Activated naive CD8-positive, alpha-beta T cell (primary cell): ENCODE measurements at regions not wholly inside any gene's neighbourhood (a gene's known extent, or its start where the extent isn't known, plus 50 kb on each side); places are given as distances from the start of the nearest gene placed in this dataset.

Experiments
- H3K27ac Mint-ChIP-seq: one replicate; pipeline ENCODE4 v1.8.0; 2021; ENCODE audit warnings: mixed read lengths
- H3K27me3 Mint-ChIP-seq: one replicate; pipeline ENCODE4 v1.8.0; 2021; ENCODE audit warnings: mixed read lengths
- H3K36me3 Mint-ChIP-seq: one replicate; pipeline ENCODE4 v1.8.0; 2021; ENCODE audit warnings: mixed read lengths
- H3K4me1 Mint-ChIP-seq: one replicate; pipeline ENCODE4 v1.8.0; 2021; ENCODE audit warnings: low read depth, mixed read lengths
- H3K4me3 Mint-ChIP-seq: one replicate; pipeline ENCODE4 v1.8.0; 2021; ENCODE audit warnings: mild to moderate bottlenecking, mixed read lengths
- H3K9me3 Mint-ChIP-seq: one replicate; pipeline ENCODE4 v1.8.0; 2021; ENCODE audit warnings: low read depth, mixed read lengths

- H3K4me1 Mint-ChIP-seq = no peaks in the 10 kb centered on the region
These were observed 305.9 kb downstream of the KLF5 start for GRCh38 chr13:73364736-73365135.

GRCh38 chr13:73358606-73359095 lies 299.8 kb downstream of the KLF5 start:
- no peaks in the 10 kb centered on the region for H3K4me1 Mint-ChIP-seq
- no peaks in the 10 kb centered on the region for H3K27me3 Mint-ChIP-seq
- H3K27ac Mint-ChIP-seq = no peak overlapping the region
- H3K4me3 Mint-ChIP-seq = no peak overlapping the region
- no peaks in the 10 kb centered on the region for H3K9me3 Mint-ChIP-seq
- H3K36me3 Mint-ChIP-seq = no peaks in the 10 kb centered on the region

More at GRCh38 chr13:73364736-73365135, 305.9 kb downstream of the KLF5 start:
- Mint-ChIP-seq H3K27me3 (no peaks in the 10 kb centered on the region), H3K4me3 (no peak overlapping the region), H3K36me3 (no peaks in the 10 kb centered on the region), H3K27ac (no peak overlapping the region), H3K9me3 (no peaks in the 10 kb centered on the region)

GRCh38 chr13:73355134-73355533 lies 296.3 kb downstream of the KLF5 start:
- Mint-ChIP-seq H3K27me3 (no peaks in the 10 kb centered on the region), H3K27ac (no peak overlapping the region), H3K4me3 (no peak overlapping the region), H3K4me1 (no peaks in the 10 kb centered on the region), H3K9me3 (no peaks in the 10 kb centered on the region), H3K36me3 (no peaks in the 10 kb centered on the region)

- Mint-ChIP-seq H3K27me3 (peaks cover 10% of the 10 kb centered on the region), H3K9me3 (no peaks in the 10 kb centered on the region), H3K4me3 (no peak overlapping the region), H3K36me3 (no peaks in the 10 kb centered on the region), H3K27ac (no peak overlapping the region), H3K4me1 (no peaks in the 10 kb centered on the region)
These were observed 292.9 kb downstream of the KLF5 start for GRCh38 chr13:73351730-73352129.

- H3K4me1 Mint-ChIP-seq = no peaks in the 10 kb centered on the region
- H3K27ac Mint-ChIP-seq = no peak overlapping the region
- no peaks in the 10 kb centered on the region for H3K36me3 Mint-ChIP-seq
- no peaks in the 10 kb centered on the region for H3K9me3 Mint-ChIP-seq
- peaks cover under 1% of the 10 kb centered on the region for H3K27me3 Mint-ChIP-seq
- no peak overlapping the region for H3K4me3 Mint-ChIP-seq
These were observed 282.9 kb downstream of the KLF5 start for GRCh38 chr13:73341748-73342147.

GRCh38 chr13:73340069-73340468 lies 281.3 kb downstream of the KLF5 start:
- Mint-ChIP-seq H3K27ac (no peak overlapping the region), H3K4me1 (peaks cover 3% of the 10 kb centered on the region), H3K4me3 (no peak overlapping the region), H3K27me3 (no peaks in the 10 kb centered on the region), H3K36me3 (no peaks in the 10 kb centered on the region), H3K9me3 (no peaks in the 10 kb centered on the region)

- Mint-ChIP-seq H3K9me3 (no peaks in the 10 kb centered on the region), H3K36me3 (no peaks in the 10 kb centered on the region), H3K4me3 (no peak overlapping the region), H3K27ac (no peak overlapping the region), H3K4me1 (peaks cover 3% of the 10 kb centered on the region), H3K27me3 (no peaks in the 10 kb centered on the region)
These were observed 280.3 kb downstream of the KLF5 start for GRCh38 chr13:73339086-73339485.

GRCh38 chr13:73338389-73338788 lies 279.6 kb downstream of the KLF5 start:
- H3K27ac Mint-ChIP-seq = no peak overlapping the region
- H3K27me3 Mint-ChIP-seq = no peaks in the 10 kb centered on the region

GRCh38 chr13:73337532-73337931 lies 278.7 kb downstream of the KLF5 start:
- H3K4me1 Mint-ChIP-seq = peaks cover 3% of the 10 kb centered on the region
- H3K27ac Mint-ChIP-seq = no peak overlapping the region
- no peaks in the 10 kb centered on the region for H3K27me3 Mint-ChIP-seq
- H3K9me3 Mint-ChIP-seq = no peaks in the 10 kb centered on the region
- H3K36me3 Mint-ChIP-seq = no peaks in the 10 kb centered on the region
- H3K4me3 Mint-ChIP-seq = no peak overlapping the region

More at GRCh38 chr13:73338389-73338788, 279.6 kb downstream of the KLF5 start:
- no peaks in the 10 kb centered on the region for H3K36me3 Mint-ChIP-seq
- no peak overlapping the region for H3K4me3 Mint-ChIP-seq
- H3K4me1 Mint-ChIP-seq = peaks cover 3% of the 10 kb centered on the region
- no peaks in the 10 kb centered on the region for H3K9me3 Mint-ChIP-seq

GRCh38 chr13:73336773-73337172 lies 278.0 kb downstream of the KLF5 start:
- Mint-ChIP-seq H3K9me3 (no peaks in the 10 kb centered on the region), H3K27ac (no peak overlapping the region), H3K4me3 (no peak overlapping the region), H3K4me1 (peaks cover 3% of the 10 kb centered on the region), H3K36me3 (no peaks in the 10 kb centered on the region), H3K27me3 (no peaks in the 10 kb centered on the region)

GRCh38 chr13:73335944-73336343 lies 277.1 kb downstream of the KLF5 start:
- Mint-ChIP-seq H3K4me3 (no peak overlapping the region), H3K27ac (no peak overlapping the region), H3K9me3 (no peaks in the 10 kb centered on the region), H3K36me3 (no peaks in the 10 kb centered on the region), H3K27me3 (no peaks in the 10 kb centered on the region), H3K4me1 (peaks cover 3% of the 10 kb centered on the region)

- H3K27ac Mint-ChIP-seq = no peak overlapping the region
- H3K9me3 Mint-ChIP-seq = no peaks in the 10 kb centered on the region
- no peaks in the 10 kb centered on the region for H3K27me3 Mint-ChIP-seq
- no peaks in the 10 kb centered on the region for H3K36me3 Mint-ChIP-seq
- H3K4me1 Mint-ChIP-seq = peaks cover 3% of the 10 kb centered on the region
- H3K4me3 Mint-ChIP-seq = no peak overlapping the region
These were observed 276.4 kb downstream of the KLF5 start for GRCh38 chr13:73335210-73335609.

- no peak overlapping the region for H3K4me3 Mint-ChIP-seq
- no peaks in the 10 kb centered on the region for H3K36me3 Mint-ChIP-seq
- no peaks in the 10 kb centered on the region for H3K9me3 Mint-ChIP-seq
- H3K4me1 Mint-ChIP-seq = peaks cover 3% of the 10 kb centered on the region
- no peak overlapping the region for H3K27ac Mint-ChIP-seq
- no peaks in the 10 kb centered on the region for H3K27me3 Mint-ChIP-seq
These were observed 275.6 kb downstream of the KLF5 start for GRCh38 chr13:73334445-73334844.

- H3K9me3 Mint-ChIP-seq = no peaks in the 10 kb centered on the region
- H3K36me3 Mint-ChIP-seq = no peaks in the 10 kb centered on the region
- peaks cover 3% of the 10 kb centered on the region for H3K4me1 Mint-ChIP-seq
- H3K27ac Mint-ChIP-seq = no peak overlapping the region
- H3K4me3 Mint-ChIP-seq = no peak overlapping the region
- H3K27me3 Mint-ChIP-seq = no peaks in the 10 kb centered on the region
These were observed 272.8 kb downstream of the KLF5 start for GRCh38 chr13:73331556-73331955.

GRCh38 chr13:73329355-73329754 lies 270.6 kb downstream of the KLF5 start:
- Mint-ChIP-seq H3K27me3 (no peaks in the 10 kb centered on the region), H3K36me3 (no peaks in the 10 kb centered on the region), H3K4me3 (no peak overlapping the region), H3K9me3 (no peaks in the 10 kb centered on the region), H3K27ac (no peak overlapping the region), H3K4me1 (no peaks in the 10 kb centered on the region)

GRCh38 chr13:73327579-73327978 lies 268.8 kb downstream of the KLF5 start:
- Mint-ChIP-seq H3K36me3 (no peaks in the 10 kb centered on the region), H3K4me3 (no peak overlapping the region), H3K27me3 (no peaks in the 10 kb centered on the region), H3K9me3 (no peaks in the 10 kb centered on the region), H3K27ac (no peak overlapping the region), H3K4me1 (no peaks in the 10 kb centered on the region)
